ENCODE measurements at regions not wholly inside any gene's neighbourhood (a gene's known extent, or its start where the extent isn't known, plus 50 kb on each side); places are given as distances from the start of the nearest gene placed in this dataset.

DNA sequence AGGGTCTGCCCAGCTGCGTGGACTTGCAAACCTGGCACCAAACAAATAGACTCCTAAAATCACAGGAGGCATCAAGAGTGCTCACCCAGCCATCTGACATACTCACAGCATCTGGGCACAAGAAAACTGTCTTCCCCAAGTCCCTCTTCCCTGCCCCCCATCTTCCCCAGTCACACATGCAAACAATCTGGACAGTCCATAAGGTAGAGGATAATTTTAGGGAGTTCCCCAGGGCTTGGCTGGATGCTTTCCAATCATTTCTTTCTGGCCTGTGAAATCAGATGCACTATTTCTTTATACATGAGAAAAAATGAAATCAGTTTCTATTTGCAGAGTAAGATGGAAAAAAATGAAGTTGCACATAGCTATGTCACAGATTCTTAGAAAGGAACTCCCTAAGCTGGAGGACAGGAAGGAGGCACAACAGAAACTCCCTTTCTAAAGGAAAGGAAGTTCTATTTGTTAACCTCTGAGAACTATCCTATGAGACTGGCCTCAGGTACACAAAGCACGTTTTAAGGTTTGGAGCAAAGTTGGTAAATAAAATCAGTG lies 342.3 kb downstream of the HNRNPD start:
- no peak for DNase-seq (ENCODE audit: low spot score)

DNA sequence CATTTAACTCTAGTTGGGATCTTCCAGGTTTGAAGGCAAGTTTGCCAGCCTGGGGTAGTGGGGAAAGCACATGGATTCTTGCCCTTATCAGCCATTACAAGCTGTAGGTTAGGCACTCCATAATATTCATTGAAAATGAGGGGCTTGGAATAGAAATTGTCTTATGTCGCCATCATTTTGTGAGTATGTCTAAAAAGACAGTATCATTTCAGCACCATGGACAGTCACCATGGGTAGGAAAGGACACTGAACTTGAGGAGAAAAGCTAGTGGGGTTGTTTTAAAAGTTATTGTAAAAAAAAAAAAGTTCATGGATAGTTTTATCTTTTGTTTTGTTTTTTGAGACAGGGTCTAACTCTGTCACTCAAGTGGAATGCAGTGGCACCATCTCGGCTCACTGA lies 356.1 kb downstream of the HNRNPD start:
- no peak for DNase-seq (ENCODE audit: low spot score)

DNA sequence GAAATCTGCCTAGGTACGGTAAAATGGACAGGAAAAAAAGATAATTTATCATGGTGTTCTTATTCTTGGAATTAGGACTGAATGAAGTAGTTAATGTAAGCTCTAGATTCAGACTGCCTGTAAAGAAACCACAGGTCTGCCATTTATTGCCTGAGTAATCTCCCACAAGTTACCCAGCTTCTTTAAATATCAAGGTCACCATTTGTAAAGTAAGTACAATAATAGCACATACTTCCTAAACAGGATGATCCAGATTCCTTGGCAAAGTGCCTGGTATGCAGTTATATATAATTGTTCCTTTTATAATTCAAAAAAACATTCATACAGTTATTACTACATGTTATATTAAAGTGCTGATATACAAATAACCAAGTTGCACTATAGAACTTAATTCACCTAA lies 368.6 kb downstream of the HNRNPD start:
- no peak for DNase-seq (ENCODE audit: low spot score)

DNA sequence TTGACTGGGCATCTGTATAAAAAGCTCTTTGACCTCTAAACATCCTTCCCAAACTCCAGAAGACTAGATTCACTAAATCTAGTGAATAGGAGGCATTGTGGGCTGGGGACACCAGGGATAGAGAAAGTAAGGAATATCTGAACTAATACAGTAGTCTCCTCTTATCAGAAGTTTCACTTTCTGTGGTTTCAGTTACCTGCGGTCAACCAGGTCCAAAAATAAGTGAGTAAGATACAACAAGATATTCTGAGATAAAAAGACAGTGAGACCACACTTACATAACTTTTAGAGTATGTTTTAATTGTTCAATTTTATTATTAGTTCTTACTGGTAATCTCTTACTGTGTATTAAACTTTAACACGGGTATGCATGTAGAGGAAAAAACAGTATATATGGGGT lies 376.5 kb downstream of the HNRNPD start:
- no peak for DNase-seq (ENCODE audit: low spot score)

DNA sequence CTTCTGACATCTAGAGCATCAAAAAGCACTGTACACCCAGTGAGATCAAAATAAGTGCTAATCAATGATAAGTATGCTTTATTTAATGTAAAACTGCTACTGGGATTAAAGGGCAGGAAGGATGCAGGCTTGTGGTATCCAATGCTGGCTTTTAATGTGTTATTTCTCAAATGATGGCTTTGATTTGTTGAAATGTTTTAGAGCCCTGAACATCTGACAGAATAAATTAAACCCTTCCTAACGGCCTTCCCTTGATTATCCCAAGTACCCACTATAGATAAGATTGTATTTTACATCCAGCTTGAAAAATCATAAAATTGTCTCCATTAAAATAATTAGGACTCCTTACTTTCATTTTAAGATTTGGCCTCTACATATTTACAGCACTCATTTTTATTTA lies 382.9 kb downstream of the HNRNPD start:
- DNase-seq (ENCODE audit: low spot score), result no peak

DNA sequence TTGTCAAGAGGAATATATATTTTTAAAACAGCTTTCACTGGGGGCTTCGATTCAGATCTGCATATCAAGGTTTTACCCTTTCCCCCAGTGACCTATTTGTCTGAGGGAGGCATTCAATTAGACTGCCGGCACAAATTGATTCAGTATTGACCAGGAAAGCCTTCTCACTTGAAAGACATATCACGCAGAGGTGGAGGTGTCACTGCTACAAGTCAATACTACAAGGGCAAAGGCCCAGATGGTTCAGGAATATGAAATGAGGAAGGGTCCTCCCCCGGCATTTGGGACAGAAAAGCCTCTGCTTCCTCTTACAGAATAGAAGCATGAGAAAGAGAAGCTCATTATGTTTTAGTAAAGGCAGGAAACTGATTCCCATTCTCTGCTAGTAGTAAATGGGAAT lies 383.6 kb downstream of the HNRNPD start:
- DNase-seq (ENCODE audit: low spot score), result no peak

DNA sequence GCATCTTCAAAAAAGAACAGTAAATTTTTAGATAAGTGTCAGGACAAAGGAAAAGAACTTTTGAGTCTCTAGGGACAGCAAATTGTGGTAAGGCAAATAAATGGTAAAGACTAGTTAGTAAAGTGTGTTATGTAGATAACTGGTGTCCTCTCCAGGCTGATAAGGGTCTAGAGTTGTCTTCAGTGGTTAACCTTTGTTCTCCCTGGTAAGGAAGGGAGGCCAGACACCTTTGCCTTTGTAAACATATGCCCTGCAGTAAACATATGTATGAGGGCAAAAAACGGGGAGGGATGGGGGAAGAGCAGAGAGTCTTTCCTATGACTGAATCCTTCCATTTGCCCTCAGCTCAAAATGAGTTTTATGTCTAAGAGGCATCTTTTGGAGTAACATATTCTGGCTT lies 384.6 kb downstream of the HNRNPD start:
- no peak for DNase-seq (ENCODE audit: low spot score)

DNA sequence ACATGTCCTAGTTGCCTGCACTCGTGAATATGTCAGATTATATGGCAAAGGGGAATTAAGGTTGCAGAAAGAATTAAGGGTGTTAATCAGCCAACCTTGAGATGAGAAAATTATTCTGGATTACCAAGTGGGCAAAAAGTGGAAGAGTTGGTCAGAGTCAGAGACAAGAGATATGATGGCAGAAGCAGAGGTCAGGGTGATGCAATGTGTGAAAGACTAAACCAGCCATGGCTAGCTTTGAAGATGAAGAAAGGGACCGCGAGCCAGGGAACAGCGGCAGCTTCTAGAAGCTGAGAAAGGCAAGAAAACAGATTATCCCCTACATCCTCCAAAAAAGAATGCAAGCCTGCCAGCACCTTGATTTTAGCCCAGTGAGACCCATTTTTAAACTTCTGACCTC lies 385.6 kb downstream of the HNRNPD start:
- no peak for DNase-seq (ENCODE audit: low spot score)

DNA sequence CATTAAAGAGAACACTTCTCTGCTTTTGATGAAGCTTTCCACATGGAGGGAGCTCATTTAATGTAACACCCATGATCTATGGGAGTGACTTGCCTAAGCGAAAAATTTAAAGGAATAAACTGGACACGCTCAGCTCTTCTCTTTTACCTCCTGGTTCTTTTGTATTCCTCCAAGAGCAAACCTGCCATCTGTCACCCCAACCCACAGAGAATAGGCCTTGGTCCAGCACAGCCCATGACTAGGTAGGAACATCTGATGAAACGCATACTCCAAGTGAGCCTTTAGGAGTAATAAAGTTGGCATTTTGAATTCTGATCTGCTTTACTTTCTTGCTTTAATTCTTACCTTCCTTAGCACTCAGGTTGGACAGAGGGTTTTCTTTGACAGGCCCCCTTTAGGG lies 389.0 kb downstream of the HNRNPD start:
- no peak for DNase-seq (ENCODE audit: low spot score)

DNA sequence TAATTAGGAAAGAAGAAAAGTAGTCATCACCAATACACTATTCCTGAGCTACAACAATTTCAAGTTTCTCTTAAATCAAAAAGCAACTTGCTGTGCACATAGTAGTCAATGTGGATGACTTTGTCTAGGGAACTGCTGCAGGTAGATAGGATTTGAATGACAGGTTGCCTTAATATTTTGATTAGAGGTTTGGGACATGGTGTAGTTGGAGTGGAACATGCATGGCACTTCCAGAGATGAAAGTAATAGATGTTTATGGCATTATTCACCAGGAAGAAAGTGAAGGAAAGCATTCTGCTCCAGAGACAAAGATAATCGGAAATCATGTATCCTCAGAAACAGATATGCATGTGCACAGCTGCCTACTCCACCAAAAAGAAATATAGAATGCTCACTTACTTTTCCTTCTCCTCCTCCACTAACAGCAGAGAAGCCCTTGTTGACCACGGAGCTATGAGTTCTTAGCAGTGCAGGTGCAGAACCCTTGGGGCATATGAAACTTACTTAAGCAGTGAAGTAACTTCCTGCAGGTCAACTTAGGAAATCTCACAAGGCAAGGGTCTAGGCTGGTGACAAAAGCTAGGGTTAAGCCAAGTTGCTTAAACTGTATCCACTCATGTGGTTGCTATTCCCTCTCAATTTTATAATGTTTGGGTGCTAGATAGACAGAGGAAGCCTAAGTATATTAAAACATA lies 390.8 kb downstream of the HNRNPD start:
- no peak for DNase-seq (ENCODE audit: low spot score)

DNA sequence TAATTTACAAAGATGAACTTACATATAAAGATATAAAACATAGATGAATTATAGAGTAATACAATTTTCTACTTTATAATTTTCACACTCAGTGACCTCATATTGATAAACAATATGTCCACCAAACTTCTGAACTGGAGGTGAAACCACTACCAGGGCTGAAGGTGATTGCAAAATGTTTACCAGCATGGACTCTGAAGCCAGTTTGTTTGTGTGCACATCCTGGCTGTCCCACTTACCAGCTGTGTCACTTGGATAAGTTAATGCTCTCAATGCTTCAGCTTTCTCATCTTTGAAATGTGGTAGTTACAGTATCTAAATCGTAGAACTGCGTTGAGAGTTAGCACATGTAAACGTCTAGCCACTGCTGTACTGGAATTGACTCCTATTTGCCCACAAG lies 392.6 kb downstream of the HNRNPD start:
- no peak for DNase-seq (ENCODE audit: low spot score)

DNA sequence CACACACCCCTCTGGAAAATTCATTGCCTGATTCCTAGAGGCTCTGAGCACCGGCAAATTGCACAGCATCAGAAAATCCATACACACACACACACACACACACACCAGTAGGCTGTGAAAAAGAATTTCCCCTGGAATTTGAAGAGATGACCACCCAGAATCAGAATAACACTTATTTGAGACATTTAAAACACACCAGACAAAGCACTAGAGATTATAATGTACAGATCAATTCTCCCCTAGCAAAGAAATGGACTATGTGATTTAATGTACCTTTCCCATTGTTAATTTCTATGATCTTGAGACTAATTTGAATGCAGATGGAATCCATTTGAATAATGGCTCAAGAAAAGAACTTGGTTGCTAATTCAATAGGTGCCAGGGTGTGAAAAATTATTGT lies 399.3 kb downstream of the HNRNPD start:
- no peak for DNase-seq (ENCODE audit: low spot score)

DNA sequence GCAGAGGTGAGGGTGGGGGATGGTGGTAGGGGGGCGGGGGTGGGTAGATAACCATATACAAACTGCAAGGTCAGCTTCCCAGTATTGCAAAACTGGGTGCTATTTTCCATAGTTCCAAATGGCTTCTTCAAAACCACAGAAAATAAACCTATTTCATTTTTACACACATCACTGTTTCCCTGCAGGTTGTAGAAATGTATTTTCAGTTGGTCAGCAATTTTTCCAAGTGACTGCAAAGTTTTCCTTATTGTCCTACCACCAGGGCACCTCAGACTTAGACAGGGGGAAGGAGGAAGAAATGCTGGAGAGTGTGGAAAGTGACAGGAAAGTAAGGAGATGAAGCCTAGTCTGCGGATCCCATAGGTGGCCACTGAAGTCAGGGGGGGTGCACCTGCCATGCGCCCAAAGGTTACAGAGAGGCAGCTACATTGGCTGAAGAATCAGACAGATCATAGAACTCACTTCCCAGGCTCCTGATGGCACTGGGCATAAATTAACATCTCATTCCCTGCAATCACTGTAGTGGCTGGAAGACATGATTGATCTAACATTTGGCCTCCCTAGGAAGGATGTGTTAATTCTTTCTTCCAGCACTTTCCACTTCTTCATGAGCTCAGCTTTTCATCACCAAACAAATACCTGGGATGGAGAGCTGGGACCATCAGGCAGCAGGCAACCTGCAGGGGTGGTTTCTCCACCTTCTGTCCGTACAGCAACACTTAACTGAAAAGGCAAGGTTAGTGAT lies 402.0 kb downstream of the HNRNPD start:
- DNase-seq (ENCODE audit: low spot score), result no peak

DNA sequence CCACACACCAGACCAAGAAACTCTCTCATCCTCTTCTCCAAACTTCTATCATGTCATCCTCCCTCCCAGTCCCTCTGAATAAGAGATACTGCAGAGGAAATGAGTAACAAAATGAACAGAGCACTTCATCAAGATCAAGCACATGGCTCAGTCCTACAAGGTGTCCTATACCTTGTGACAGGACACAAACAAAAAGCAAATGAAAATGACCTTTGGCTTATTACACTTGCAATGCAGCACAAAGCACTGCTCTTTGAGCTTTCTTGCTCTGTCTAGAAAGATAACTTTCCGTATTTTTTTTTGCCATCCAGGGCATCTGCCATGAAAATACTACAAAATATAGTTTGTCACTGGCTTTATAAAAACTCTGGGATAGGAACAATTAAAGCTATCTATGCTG lies 402.7 kb downstream of the HNRNPD start:
- DNase-seq (ENCODE audit: low spot score), result no peak

DNA sequence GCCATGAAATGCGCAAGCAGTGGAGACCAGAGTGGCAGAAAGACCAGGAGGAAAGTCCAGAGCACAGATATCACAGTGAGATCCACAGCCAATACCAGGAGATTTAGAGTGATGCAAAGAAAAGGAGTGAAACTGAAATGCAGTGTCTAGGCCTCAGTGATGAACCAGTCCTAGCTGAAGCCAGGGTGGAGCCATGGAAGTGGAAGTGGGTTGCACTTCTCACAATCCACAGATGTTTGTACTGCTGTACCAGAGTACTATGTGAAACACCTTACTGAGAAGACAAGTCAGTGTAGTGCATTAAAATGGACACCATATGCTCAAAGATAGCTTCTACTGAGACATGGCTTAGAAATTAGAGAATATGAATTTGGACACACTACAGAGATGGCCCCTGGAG lies 403.3 kb downstream of the HNRNPD start:
- no peak for DNase-seq (ENCODE audit: low spot score)

DNA sequence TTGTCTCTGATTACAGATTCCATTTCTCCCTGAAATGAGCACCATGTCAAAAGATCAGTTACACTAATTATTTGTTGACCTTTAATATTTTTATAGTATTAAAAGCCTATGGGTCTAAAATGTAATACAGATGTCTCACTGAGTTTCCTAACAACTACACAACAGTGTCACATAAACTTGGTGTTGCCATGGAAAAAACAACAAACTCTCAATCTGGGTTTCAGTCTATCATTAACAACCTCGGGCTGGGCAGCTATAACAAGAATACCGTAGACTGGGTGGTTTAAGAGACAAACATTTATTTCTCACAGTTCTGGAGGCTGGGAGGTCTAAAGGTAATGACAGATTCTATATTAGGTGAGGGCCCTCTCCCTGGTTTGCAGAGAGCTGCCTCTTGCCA lies 407.1 kb downstream of the HNRNPD start:
- no peak for DNase-seq (ENCODE audit: low spot score)

DNA sequence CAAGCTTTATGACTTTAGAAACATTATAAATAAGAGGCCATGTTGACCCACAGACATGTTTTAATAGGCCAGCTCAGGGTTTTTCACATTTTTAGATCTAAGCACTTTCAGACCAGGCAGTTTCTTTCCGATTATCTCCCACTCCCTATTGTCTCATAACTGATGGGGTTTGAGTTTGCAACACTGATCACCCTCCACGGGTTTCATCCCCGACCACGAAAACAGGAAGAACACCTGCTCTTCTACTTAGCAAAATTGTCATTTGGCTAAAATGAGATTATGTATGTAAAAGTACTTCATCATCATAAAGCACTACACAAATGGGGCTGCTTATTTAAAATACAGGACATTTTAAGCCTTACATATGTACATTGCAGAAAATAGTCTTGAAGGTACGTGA lies 407.9 kb downstream of the HNRNPD start:
- no peak for DNase-seq (ENCODE audit: low spot score)

DNA sequence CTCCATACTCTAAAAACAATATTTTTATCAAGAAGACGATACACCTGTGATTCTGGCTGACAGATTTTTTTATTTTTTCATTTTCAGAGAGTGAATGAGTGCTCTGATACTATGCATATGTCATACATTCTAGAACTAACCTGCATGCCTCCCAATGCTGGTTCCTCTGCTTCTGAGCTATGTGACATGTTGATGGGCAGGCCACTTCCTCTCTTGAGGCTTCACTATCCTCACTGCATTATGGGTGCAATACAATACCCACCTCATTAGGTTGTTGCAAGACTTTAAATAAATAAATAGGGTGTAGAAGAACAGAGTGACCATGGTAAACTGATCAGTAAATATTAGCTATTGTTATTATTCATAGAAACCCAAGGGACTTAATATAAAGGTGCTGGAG lies 408.3 kb downstream of the HNRNPD start:
- no peak for DNase-seq (ENCODE audit: low spot score)

DNA sequence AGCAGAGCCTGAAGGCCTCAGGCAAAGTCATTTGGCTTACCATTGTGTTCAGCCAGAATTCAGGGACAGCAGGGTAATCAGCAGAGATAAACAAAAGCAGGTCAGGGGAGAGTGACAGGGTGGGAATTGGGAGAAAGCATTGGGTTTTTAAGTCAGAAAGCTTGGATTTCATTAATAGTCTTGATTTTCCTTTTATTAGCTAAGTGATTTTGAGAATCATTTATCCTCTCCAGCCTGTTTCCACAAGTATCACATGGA lies 410.1 kb downstream of the HNRNPD start:
- DNase-seq (ENCODE audit: low spot score), result no peak

DNA sequence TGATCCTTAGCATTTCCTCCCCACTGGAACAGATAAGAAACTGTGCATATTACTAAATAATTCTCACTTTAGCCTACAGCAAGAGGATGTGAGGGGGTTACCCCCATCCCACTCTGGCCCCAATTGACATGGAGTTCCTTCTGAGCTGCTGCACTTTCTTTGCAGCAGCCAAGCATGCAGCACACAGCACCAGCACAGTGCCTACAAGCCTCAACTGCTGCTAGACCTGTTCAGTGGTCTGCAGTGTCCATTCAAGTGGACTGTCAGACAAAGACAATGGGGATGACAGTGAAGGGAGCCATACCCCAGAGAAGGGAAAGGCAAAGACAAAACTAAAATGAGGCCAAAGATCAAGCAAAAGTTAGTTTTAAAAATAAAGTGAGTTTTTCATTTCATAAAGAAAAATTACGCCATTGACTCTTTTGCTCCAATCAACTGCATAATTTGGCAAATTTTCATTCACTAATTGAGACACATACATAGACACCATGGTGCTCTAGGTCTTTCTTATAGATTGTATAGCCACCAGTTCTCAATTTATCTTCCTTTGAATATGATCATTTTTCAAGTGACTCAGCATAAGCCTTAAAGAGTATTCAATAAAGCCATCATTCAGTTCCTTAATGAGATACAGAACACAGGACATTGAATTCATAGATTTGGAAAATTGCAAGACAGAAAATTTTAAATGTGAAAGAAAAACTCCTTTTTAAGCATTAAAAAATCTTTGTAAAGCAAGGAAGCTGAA lies 410.6 kb downstream of the HNRNPD start:
- DNase-seq (ENCODE audit: low spot score), result no peak

DNA sequence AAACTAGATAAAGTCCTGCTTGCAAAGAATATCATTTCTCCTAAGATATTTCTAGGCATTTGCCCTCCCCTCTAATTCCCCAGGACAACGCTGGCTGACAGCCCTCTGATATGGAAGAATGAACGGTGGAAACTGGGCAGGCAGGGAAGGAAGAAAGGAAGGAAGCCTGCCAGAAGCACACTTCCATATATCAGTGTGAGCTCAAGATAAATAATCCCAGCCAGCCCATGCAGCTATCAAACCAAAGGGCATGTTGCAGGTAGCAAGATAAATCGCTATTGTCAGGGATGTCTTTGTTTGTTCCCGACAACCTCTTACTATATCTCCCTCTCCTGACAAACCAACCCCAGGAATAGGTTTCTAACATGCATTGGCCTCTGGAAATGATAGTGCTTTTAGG lies 412.8 kb downstream of the HNRNPD start:
- no peak for DNase-seq (ENCODE audit: low spot score)

DNA sequence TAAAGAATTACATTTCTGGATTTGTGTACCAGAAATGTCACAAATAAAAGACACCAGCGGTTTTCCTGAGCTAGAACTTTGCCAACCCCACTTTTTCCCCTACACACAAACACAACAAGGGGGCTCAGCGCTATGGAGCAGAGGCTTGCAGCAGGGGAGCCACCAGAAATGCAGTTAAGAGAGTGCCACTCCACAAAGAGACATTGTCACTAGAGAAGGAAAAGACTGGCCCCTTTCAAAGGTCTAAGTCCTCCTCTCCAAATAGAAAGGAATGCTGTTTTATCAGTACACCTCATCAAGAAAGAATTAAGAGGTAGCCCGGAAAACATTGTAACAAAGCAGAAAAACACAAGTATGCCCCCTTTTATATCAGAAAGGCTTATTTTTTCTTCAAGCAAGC lies 419.5 kb downstream of the HNRNPD start:
- DNase-seq (ENCODE audit: low spot score), result no peak

DNA sequence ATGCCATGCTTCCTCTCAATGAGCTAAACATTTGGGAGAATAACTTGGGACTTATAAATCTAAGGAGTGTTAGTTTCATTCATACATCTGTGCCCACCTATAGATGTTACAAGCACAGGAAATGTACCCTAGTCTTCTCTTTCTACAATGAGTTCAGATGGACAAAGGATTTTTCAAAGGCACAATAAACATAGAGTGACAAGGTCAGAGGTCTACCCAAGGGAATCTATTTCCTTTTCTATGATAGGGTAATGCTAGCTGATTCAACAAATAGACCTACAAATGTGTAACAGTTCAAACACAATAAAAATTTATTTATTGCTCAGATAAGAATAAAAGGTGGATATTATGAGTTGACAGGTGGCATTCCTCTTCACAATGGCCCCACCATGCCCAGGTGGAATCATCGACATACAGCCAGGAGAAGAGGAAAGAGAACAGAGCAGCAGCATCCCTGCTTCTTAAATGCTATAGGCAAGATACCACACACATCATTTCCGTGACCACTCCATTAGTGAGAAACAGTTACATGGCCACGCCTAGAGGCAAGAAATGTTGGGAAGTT lies 421.8 kb downstream of the HNRNPD start:
- no peak for DNase-seq (ENCODE audit: low spot score)

Measured in CD4-positive, alpha-beta T cell treated with Interleukin-6 at 100 ng/mL for 8 hours (primary cell).